Neuronal stem cell (in vitro differentiated cells): ENCODE measurements at regions not wholly inside any gene's neighbourhood (a gene's known extent, or its start where the extent isn't known, plus 50 kb on each side); places are given as distances from the start of the nearest gene placed in this dataset.

ENCODE experiments used
- DNase-seq: peaks from one replicate; pipeline ENCODE4 v3.0.0-alpha.2; 2013; ENCODE audit warnings: low spot score
- H2AFZ ChIP-seq: one replicate; pipeline ENCODE4 v1.6.1; 2013; ENCODE audit warnings: mild to moderate bottlenecking, low read length, inconsistent platforms
- H2AK5ac ChIP-seq: 2 replicates; pipeline ENCODE4 v1.6.1; 2013; ENCODE audit warnings: low read depth, mild to moderate bottlenecking, inconsistent platforms, low read length, moderate library complexity, mixed read lengths
- H2BK120ac ChIP-seq: 2 replicates; pipeline ENCODE4 v1.6.1; 2013; ENCODE audit warnings: low read depth, mild to moderate bottlenecking, inconsistent platforms, low read length, moderate library complexity, mixed read lengths
- H2BK12ac ChIP-seq: one replicate; pipeline ENCODE4 v1.6.1; 2013; ENCODE audit warnings: low read length, inconsistent platforms
- H2BK15ac ChIP-seq: 2 replicates; pipeline ENCODE4 v1.6.1; 2013; ENCODE audit warnings: mild to moderate bottlenecking, low read length, inconsistent platforms, mixed read lengths
- H2BK5ac ChIP-seq: one replicate; pipeline ENCODE4 v1.6.1; 2013; ENCODE audit warnings: inconsistent platforms, mild to moderate bottlenecking, low read length, moderate library complexity
- H3K14ac ChIP-seq: one replicate; pipeline ENCODE4 v1.6.1; 2013; ENCODE audit warnings: low read length, inconsistent platforms
- H3K18ac ChIP-seq: 2 replicates; pipeline ENCODE4 v1.6.1; 2013; ENCODE audit warnings: low read length, inconsistent platforms
- H3K23ac ChIP-seq: 2 replicates; pipeline ENCODE4 v1.6.1; 2013; ENCODE audit warnings: low read depth, mild to moderate bottlenecking, mixed read lengths, low read length, inconsistent platforms; ENCODE audit not compliant: poor library complexity
- H3K27ac ChIP-seq: replicated peaks from 3 replicates; pipeline ENCODE4 v1.5.1; 2013; ENCODE audit warnings: low read length, inconsistent platforms
- H3K27me3 ChIP-seq, 3 experiments: 2 replicates each; pipeline ENCODE4 v1.6.1; 2013; ENCODE audit warnings: low read length in 3 of 3, mild to moderate bottlenecking in 2 of 3, inconsistent platforms in 1 of 3, low read depth in 1 of 3, mixed read lengths in 1 of 3, moderate library complexity in 1 of 3; ENCODE audit not compliant: control insufficient read depth in 3 of 3, insufficient read depth in 3 of 3
- H3K36me3 ChIP-seq, 2 donors: replicated peaks in 1 of 2; 2 replicates each; pipeline ENCODE4 v1.6.1; 2013; ENCODE audit warnings: low read length in 2 of 2; ENCODE audit not compliant: control insufficient read depth in 2 of 2, insufficient read depth in 2 of 2
- H3K4ac ChIP-seq: 2 replicates; pipeline ENCODE4 v1.6.1; 2013; ENCODE audit warnings: inconsistent platforms, mild to moderate bottlenecking, low read length, moderate library complexity
- H3K4me1 ChIP-seq, 2 donors: 1 replicate in 1 of 2; 2 replicates in 1 of 2; pipeline ENCODE4 v1.6.1; 2013; ENCODE audit warnings: low read length in 2 of 2, low read depth in 1 of 2; ENCODE audit not compliant: control insufficient read depth in 2 of 2, insufficient read depth in 1 of 2
- H3K4me2 ChIP-seq: one replicate; pipeline ENCODE4 v1.6.1; 2013; ENCODE audit warnings: mild to moderate bottlenecking, low read length, inconsistent platforms; ENCODE audit not compliant: insufficient read depth, poor library complexity, severe bottlenecking
- H3K4me3 ChIP-seq, 2 donors: 2 replicates each; pipeline ENCODE4 v1.5.1; 2013; ENCODE audit warnings: low read length in 2 of 2, mild to moderate bottlenecking in 2 of 2, inconsistent platforms in 1 of 2, moderate library complexity in 1 of 2
- H3K79me1 ChIP-seq: one replicate; pipeline ENCODE4 v1.6.1; 2013; ENCODE audit warnings: low read depth, mild to moderate bottlenecking, inconsistent platforms, low read length, moderate library complexity
- H3K9ac ChIP-seq: one replicate; pipeline ENCODE4 v1.6.1; 2013; ENCODE audit warnings: mild to moderate bottlenecking, low read depth, low read length, inconsistent platforms; ENCODE audit not compliant: poor library complexity
- H3K9me3 ChIP-seq, 2 donors: replicated peaks in 1 of 2; 2 replicates each; pipeline versions ENCODE3 to v1.6.1; 2013; ENCODE audit warnings: low read length in 2 of 2, mild to moderate bottlenecking in 2 of 2, inconsistent platforms in 1 of 2, low read depth in 1 of 2, mixed read lengths in 1 of 2, moderate library complexity in 1 of 2; ENCODE audit not compliant: control insufficient read depth in 2 of 2, insufficient read depth in 1 of 2
- H4K8ac ChIP-seq: one replicate; pipeline ENCODE4 v1.6.1; 2013; ENCODE audit warnings: low read depth, mild to moderate bottlenecking, inconsistent platforms, low read length, moderate library complexity
- H4K91ac ChIP-seq: one replicate; pipeline ENCODE4 v1.6.1; 2013; ENCODE audit warnings: low read length, low read depth, mild to moderate bottlenecking, inconsistent platforms; ENCODE audit not compliant: poor library complexity
- WGBS, 2 donors: extraction: QIAGEN DNeasy Blood & Tissue Kit; methylation state at CpG; one replicate each; pipeline ENCODE4 v1.1.7; 2013; ENCODE audit warnings: missing lambda C conversion rate in 2 of 2, mixed read lengths in 1 of 2; ENCODE audit not compliant: insufficient read length in 2 of 2, insufficient replicate concordance in 1 of 2; ENCODE audit errors: extremely low coverage in 2 of 2; 5-methylcytosine and 5-hydroxymethylcytosine counted together

- H2BK5ac ChIP-seq, result no peak overlapping the region
- H2AK5ac ChIP-seq, result no peak overlapping the region
- H3K9me3 ChIP-seq, result no peaks in the 10 kb centered on the region
- H3K36me3 ChIP-seq, result no peaks in the 10 kb centered on the region
- no peaks in the 10 kb centered on the region for H3K79me1 ChIP-seq
- no CpG with 5 or more reads among the region's 10 CpGs for WGBS, 2 donors
- H3K4ac ChIP-seq, result no peak overlapping the region
- H2BK12ac ChIP-seq, result no peak overlapping the region
- peak overlapping the region; percentile 44 for H3K18ac ChIP-seq
- H4K8ac ChIP-seq, result no peak overlapping the region
- peaks cover 0 to 5% (median 4%) of the 10 kb centered on the region in 3 experiments for H3K27me3 ChIP-seq
- H3K9ac ChIP-seq, result no peak overlapping the region
- H2BK120ac ChIP-seq, result no peak overlapping the region
- H2BK15ac ChIP-seq, result no peak overlapping the region
- H3K4me1 ChIP-seq, result peaks cover 5 to 7% of the 10 kb centered on the region in 2 donors
- H3K4me3 ChIP-seq, result no peak overlapping the region
- no peak overlapping the region for H3K4me2 ChIP-seq
- no peak overlapping the region for H3K14ac ChIP-seq
- no peak overlapping the region for H4K91ac ChIP-seq
- no peak overlapping the region for H2AFZ ChIP-seq
- H3K27ac ChIP-seq, result no peak overlapping the region
- H3K23ac ChIP-seq, result no peak overlapping the region
- DNase-seq, result no peak
Observed at GRCh38 chr16:79307214-79307613, 293.3 kb downstream of the MAF start.

- H2BK15ac ChIP-seq, result no peak overlapping the region
- H2BK12ac ChIP-seq, result no peak overlapping the region
- H3K18ac ChIP-seq, result no peak overlapping the region
- peaks cover 8 to 10% of the 10 kb centered on the region in 2 donors for H3K4me1 ChIP-seq
- no peaks in the 10 kb centered on the region for H3K36me3 ChIP-seq
- H3K27ac ChIP-seq, result no peak overlapping the region
- no peak overlapping the region for H2BK120ac ChIP-seq
- no peaks in the 10 kb centered on the region for H3K79me1 ChIP-seq
- no peak overlapping the region for H4K8ac ChIP-seq
- no peaks in the 10 kb centered on the region for H3K9me3 ChIP-seq
- no CpG with 5 or more reads among the region's 10 CpGs for WGBS, 2 donors
- no peak overlapping the region for H3K4me3 ChIP-seq
- H4K91ac ChIP-seq, result no peak overlapping the region
- no peak overlapping the region for H2AFZ ChIP-seq
- H3K4ac ChIP-seq, result no peak overlapping the region
- no peak overlapping the region for H3K9ac ChIP-seq
- peaks cover 0 to 5% (median 4%) of the 10 kb centered on the region in 3 experiments for H3K27me3 ChIP-seq
- H3K4me2 ChIP-seq, result no peak overlapping the region
- H2BK5ac ChIP-seq, result no peak overlapping the region
- no peak overlapping the region for H3K14ac ChIP-seq
- no peak overlapping the region for H2AK5ac ChIP-seq
- no peak overlapping the region for H3K23ac ChIP-seq
- DNase-seq, result no peak
Observed at GRCh38 chr16:79305074-79305473, 295.5 kb downstream of the MAF start.

GRCh38 chr16:79303959-79304387 is 296.6 kb downstream of the MAF start:
- Histone ChIP-seq H3K9ac (no peak overlapping the region), H2AK5ac (no peak overlapping the region), H3K14ac (no peak overlapping the region), H3K4me3 (no peak overlapping the region), H3K4ac (no peak overlapping the region), H4K91ac (no peak overlapping the region), H2BK15ac (no peak overlapping the region), H2BK120ac (no peak overlapping the region), H3K27me3 (peaks cover 0 to 5% (median 4%) of the 10 kb centered on the region in 3 experiments), H3K4me1 (peaks cover 14 to 15% of the 10 kb centered on the region in 2 donors), H3K36me3 (no peaks in the 10 kb centered on the region), H3K4me2 (no peak overlapping the region), H2BK5ac (no peak overlapping the region), H2BK12ac (no peak overlapping the region), H3K9me3 (no peaks in the 10 kb centered on the region), H3K18ac (no peak overlapping the region), H4K8ac (no peak overlapping the region), H3K79me1 (no peaks in the 10 kb centered on the region), H3K27ac (no peak overlapping the region), H2AFZ (no peak overlapping the region), H3K23ac (no peak overlapping the region)
- no peak for DNase-seq
- no CpG with 5 or more reads among the region's 8 CpGs for WGBS, 2 donors

GRCh38 chr16:79303206-79303605 is 297.3 kb downstream of the MAF start:
- Histone ChIP-seq H3K9me3 (no peaks in the 10 kb centered on the region), H3K14ac (no peak overlapping the region), H4K91ac (no peak overlapping the region), H3K27ac (no peak overlapping the region), H2BK15ac (no peak overlapping the region), H3K4ac (no peak overlapping the region), H2AFZ (no peak overlapping the region), H4K8ac (no peak overlapping the region), H2BK120ac (no peak overlapping the region), H2BK5ac (no peak overlapping the region), H3K79me1 (no peaks in the 10 kb centered on the region), H2BK12ac (no peak overlapping the region), H3K18ac (no peak overlapping the region), H3K4me3 (no peak overlapping the region), H2AK5ac (no peak overlapping the region), H3K4me2 (no peak overlapping the region), H3K36me3 (no peaks in the 10 kb centered on the region), H3K27me3 (peaks cover 0 to 9% (median 7%) of the 10 kb centered on the region in 3 experiments), H3K4me1 (peaks cover 21 to 23% of the 10 kb centered on the region in 2 donors), H3K9ac (no peak overlapping the region), H3K23ac (no peak overlapping the region)
- WGBS, 2 donors, result no CpG with 5 or more reads among the region's 3 CpGs
- DNase-seq, result no peak
